Smooth muscle cell (in vitro differentiated cells): ENCODE measurements at regions not wholly inside any gene's neighbourhood (a gene's known extent, or its start where the extent isn't known, plus 50 kb on each side); places are given as distances from the start of the nearest gene placed in this dataset.

ENCODE experiments used
- DNase-seq: peaks from one replicate; lab custom pipeline; 2025; ENCODE audit not compliant: unreplicated experiment; lab: John Stamatoyannopoulos, UW
- H2AFZ ChIP-seq: fragments of 200-600 bp; sonication (generic); 2 replicates; pipeline ENCODE4 v1.6.0; 2016; ENCODE audit warnings: antibody characterized with exemption, low read depth, mild to moderate bottlenecking
- H3F3A ChIP-seq: fragments of 200-600 bp; sonication (generic); 2 replicates; pipeline ENCODE4 v1.6.0; 2017; ENCODE audit warnings: antibody characterized with exemption, low read depth
- H3K27ac ChIP-seq: fragments of 200-600 bp; sonication (generic); 2 replicates; pipeline ENCODE4 v1.5.1; 2016; ENCODE audit warnings: low read depth, mild to moderate bottlenecking
- H3K27me3 ChIP-seq: fragments of 200-600 bp; sonication (generic); 2 replicates; pipeline ENCODE4 v1.6.1; 2016; ENCODE audit warnings: low read depth, mild to moderate bottlenecking
- H3K36me3 ChIP-seq: fragments of 200-600 bp; sonication (generic); 2 replicates; pipeline ENCODE4 v1.5.1; 2016; ENCODE audit warnings: low read depth
- H3K4me1 ChIP-seq: fragments of 200-600 bp; sonication (generic); 2 replicates; pipeline ENCODE4 v1.5.1; 2016; ENCODE audit warnings: low read depth
- H3K4me2 ChIP-seq: fragments of 200-600 bp; sonication (generic); 2 replicates; pipeline ENCODE4 v1.6.0; 2016; ENCODE audit warnings: mild to moderate bottlenecking
- H3K4me3 ChIP-seq: fragments of 200-600 bp; sonication (generic); 2 replicates; pipeline ENCODE4 v1.5.1; 2016; ENCODE audit warnings: mild to moderate bottlenecking
- H3K79me2 ChIP-seq: fragments of 200-600 bp; sonication (generic); 2 replicates; pipeline ENCODE4 v1.6.0; 2016; ENCODE audit warnings: low read depth, mild to moderate bottlenecking
- H3K9ac ChIP-seq: fragments of 200-600 bp; sonication (generic); 2 replicates; pipeline ENCODE4 v1.6.0; 2016; ENCODE audit warnings: low read depth
- H3K9me3 ChIP-seq: fragments of 200-600 bp; sonication (generic); replicated peaks from 2 replicates; pipeline ENCODE4 v1.5.1; 2016; ENCODE audit warnings: low read depth
- H4K20me1 ChIP-seq: fragments of 200-600 bp; sonication (generic); 2 replicates; pipeline ENCODE4 v1.6.0; 2016; ENCODE audit warnings: low read depth
- WGBS: methylation state at CpG from one replicate; pipeline ENCODE4 v1.1.7; 2016; ENCODE audit warnings: low lambda C conversion rate; 5-methylcytosine and 5-hydroxymethylcytosine counted together
- TF ChIP-seq, protein P1 (sequence below): fragments of 200-600 bp; sonication (generic); IDR thresholded peaks from 2 replicates; pipeline ENCODE4 v1.5.1; 2017; ENCODE audit warnings: borderline replicate concordance, mild to moderate bottlenecking, antibody characterized with exemption; ENCODE audit not compliant: insufficient read depth, poor library complexity, severe bottlenecking

DNA sequence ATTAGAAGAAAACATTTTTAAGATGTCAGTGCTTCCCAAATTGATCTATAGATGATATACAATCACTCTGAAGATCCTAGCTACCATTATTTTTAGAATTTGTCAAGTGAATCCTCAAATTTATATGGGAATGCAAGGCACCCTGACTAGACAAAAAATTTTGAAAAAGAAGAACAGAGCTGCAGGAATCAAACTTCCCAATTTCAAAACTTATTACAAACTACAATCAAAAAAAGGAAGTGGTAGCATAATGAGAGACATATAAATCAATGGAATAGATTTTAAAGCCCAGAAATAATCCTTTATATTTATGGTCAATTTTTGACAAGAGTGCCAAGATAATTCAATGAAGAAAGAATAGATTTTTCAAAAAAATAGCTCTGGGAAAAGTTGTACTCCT, 198.3 kb upstream of the KCNJ16 start:
- Histone ChIP-seq H3K36me3 (no peaks in the 10 kb centered on the region), H3F3A (no peaks in the 10 kb centered on the region), H3K79me2 (no peaks in the 10 kb centered on the region), H3K4me3 (no peak overlapping the region), H3K4me2 (no peak overlapping the region), H2AFZ (no peak overlapping the region), H3K4me1 (peaks cover 4% of the 10 kb centered on the region), H3K27ac (no peak overlapping the region), H3K27me3 (no peaks in the 10 kb centered on the region), H3K9ac (no peak overlapping the region), H3K9me3 (no peaks in the 10 kb centered on the region), H4K20me1 (no peaks in the 10 kb centered on the region)
- TF ChIP-seq, protein P1, sequence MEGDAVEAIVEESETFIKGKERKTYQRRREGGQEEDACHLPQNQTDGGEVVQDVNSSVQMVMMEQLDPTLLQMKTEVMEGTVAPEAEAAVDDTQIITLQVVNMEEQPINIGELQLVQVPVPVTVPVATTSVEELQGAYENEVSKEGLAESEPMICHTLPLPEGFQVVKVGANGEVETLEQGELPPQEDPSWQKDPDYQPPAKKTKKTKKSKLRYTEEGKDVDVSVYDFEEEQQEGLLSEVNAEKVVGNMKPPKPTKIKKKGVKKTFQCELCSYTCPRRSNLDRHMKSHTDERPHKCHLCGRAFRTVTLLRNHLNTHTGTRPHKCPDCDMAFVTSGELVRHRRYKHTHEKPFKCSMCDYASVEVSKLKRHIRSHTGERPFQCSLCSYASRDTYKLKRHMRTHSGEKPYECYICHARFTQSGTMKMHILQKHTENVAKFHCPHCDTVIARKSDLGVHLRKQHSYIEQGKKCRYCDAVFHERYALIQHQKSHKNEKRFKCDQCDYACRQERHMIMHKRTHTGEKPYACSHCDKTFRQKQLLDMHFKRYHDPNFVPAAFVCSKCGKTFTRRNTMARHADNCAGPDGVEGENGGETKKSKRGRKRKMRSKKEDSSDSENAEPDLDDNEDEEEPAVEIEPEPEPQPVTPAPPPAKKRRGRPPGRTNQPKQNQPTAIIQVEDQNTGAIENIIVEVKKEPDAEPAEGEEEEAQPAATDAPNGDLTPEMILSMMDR, result no peak
- DNase-seq, result no peak

DNA sequence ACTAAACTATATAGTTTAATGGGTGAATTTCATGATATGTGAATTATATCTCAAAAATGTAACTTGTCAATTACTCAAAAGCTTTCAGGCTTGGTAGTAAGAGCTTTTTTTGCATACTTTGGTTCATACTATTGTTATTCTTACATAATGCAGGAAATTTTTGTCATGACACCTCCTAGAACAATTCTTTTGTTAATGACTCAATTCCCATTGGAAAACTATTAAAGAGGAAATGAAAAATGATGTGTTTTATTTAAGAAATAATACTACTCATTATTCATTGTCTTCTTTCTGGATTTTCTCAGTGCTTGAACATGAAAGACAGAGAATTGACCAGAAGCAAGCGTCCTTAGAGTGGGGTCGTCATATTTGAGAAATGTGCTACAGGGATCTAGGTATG, 196.4 kb upstream of the KCNJ16 start:
- Histone ChIP-seq H3K4me3 (no peak overlapping the region), H3K4me1 (peaks cover 4% of the 10 kb centered on the region), H4K20me1 (no peaks in the 10 kb centered on the region), H3K36me3 (no peaks in the 10 kb centered on the region), H3K9me3 (no peaks in the 10 kb centered on the region), H2AFZ (no peak overlapping the region), H3K79me2 (no peaks in the 10 kb centered on the region), H3K9ac (no peak overlapping the region), H3K27ac (no peak overlapping the region), H3F3A (no peaks in the 10 kb centered on the region), H3K4me2 (no peak overlapping the region), H3K27me3 (no peaks in the 10 kb centered on the region)
- TF ChIP-seq, protein P1, result no peak
- WGBS, result 98% methylated on average over 2 of the region's 2 CpGs
- no peak for DNase-seq

DNA sequence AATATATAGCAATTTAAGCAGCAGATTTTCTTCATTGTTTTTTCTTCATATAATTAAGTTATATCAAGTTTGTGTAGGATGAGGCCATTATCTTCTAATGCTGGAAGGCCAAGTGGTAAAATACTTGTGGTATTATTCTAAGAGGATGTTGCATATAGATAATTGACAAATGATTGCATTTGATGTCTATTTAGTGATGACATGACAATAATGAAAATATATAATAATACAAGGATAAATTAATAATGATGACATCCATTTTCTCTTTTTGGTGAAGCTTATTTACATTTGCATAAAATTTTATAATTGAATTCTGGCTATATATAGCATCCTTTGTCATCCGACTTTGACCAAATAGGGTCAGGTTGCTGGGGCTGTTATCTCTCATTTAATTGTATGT, 195.4 kb upstream of the KCNJ16 start:
- Histone ChIP-seq H2AFZ (no peak overlapping the region), H3K4me1 (no peaks in the 10 kb centered on the region), H3K27ac (no peak overlapping the region), H3K27me3 (no peaks in the 10 kb centered on the region), H3F3A (no peaks in the 10 kb centered on the region), H3K4me2 (no peak overlapping the region), H3K79me2 (no peaks in the 10 kb centered on the region), H3K9me3 (no peaks in the 10 kb centered on the region), H3K4me3 (no peak overlapping the region), H4K20me1 (no peaks in the 10 kb centered on the region), H3K9ac (no peak overlapping the region), H3K36me3 (no peaks in the 10 kb centered on the region)
- no peak for DNase-seq
- TF ChIP-seq, protein P1, result no peak
- 92% methylated on average over 1 of the region's 1 CpG for WGBS

- 95% methylated on average over 4 of the region's 4 CpGs for WGBS
Measured at GRCh38 chr17:69880591-69881112, 194.4 kb upstream of the KCNJ16 start.

More at GRCh38 chr17:69880591-69881112, 194.4 kb upstream of the KCNJ16 start:
- H3F3A ChIP-seq, result no peaks in the 10 kb centered on the region
- H3K9me3 ChIP-seq, result no peaks in the 10 kb centered on the region
- no peak overlapping the region for H2AFZ ChIP-seq
- no peak for DNase-seq
- H3K4me2 ChIP-seq, result no peak overlapping the region
- H3K36me3 ChIP-seq, result no peaks in the 10 kb centered on the region
- H4K20me1 ChIP-seq, result no peaks in the 10 kb centered on the region
- H3K4me1 ChIP-seq, result no peaks in the 10 kb centered on the region
- TF ChIP-seq, protein P1, result no peak
- H3K4me3 ChIP-seq, result no peak overlapping the region
- H3K9ac ChIP-seq, result no peak overlapping the region
- H3K79me2 ChIP-seq, result no peaks in the 10 kb centered on the region
- H3K27me3 ChIP-seq, result no peaks in the 10 kb centered on the region
- H3K27ac ChIP-seq, result no peak overlapping the region
